ENCODE measurements at regions not wholly inside any gene's neighbourhood (a gene's known extent, or its start where the extent isn't known, plus 50 kb on each side); places are given as distances from the start of the nearest gene placed in this dataset.

DNA sequence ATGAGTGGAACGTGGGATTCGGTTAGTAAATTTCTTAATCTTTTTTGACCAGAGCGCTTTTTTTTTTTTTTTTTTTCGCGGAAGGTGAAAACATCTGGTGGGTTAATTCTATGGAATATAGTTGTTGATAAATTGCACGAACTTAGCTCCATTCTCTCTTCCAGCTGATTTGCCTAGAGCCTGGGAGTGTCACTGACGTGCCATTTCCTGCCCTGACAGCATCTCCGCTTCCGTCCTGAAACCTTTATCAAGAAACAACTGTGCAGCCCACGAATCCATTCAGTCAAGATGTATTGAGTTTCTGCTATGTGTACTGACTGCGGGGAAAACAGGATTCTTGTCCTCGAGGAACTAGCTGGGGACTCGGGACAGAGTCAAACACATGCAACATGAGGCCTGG, 59.5 kb upstream of the TGM3 start:
- no peak for DNase-seq (ENCODE audit: low read depth in 3 of 3)

GRCh38 chr20:2237059-2237458, 58.7 kb upstream of the TGM3 start:
- DNase-seq (ENCODE audit: low read depth in 3 of 3) = no peak

DNA sequence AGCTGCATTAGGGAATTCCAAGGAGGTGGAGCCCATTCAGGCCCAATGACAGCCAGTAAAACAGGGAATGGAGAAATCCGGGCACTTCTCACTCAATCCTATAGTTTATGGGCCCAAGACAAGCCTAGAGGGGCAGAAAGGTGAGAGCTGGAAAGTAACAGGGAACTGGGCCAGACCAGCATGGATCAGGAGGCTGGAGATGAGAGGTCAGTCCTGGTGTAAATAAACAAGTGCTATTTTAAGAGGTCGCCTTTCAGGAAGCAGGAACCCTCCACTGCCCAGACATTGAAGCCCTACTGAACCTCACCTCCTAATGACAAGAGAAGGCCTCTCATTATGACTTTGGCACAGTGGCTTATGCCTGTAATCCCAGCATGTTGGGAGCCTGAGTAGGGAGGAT, 57.2 kb upstream of the TGM3 start:
- no peak for DNase-seq (ENCODE audit: low read depth in 3 of 3)

GRCh38 chr20:2240835-2241234, 55.0 kb upstream of the TGM3 start:
- DNase-seq (ENCODE audit: low read depth in 3 of 3) = no peak

GRCh38 chr20:2242678-2243077, 53.1 kb upstream of the TGM3 start:
- DNase-seq (ENCODE audit: low read depth in 3 of 3) = no peak

DNA sequence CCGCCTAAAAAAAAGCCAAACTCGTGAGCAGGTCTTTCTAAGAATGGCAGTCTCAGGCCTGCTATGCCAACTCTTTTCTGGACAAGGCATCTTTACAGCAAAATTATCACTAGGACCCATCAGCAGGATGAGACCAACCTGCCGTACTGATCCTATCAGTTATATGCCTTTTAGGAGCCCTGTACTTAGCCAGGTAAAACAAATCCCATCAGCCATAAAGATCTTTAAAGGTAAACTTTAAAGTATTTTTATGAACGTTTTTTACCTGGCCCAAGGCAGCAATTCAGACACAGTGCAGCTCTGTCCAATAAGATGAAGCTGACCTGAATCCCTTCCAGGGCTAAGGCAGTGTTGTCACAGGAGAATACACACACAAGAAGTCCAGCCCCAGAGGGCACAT, 51.3 kb upstream of the TGM3 start:
- no peak for DNase-seq (ENCODE audit: low read depth in 3 of 3)

DNA sequence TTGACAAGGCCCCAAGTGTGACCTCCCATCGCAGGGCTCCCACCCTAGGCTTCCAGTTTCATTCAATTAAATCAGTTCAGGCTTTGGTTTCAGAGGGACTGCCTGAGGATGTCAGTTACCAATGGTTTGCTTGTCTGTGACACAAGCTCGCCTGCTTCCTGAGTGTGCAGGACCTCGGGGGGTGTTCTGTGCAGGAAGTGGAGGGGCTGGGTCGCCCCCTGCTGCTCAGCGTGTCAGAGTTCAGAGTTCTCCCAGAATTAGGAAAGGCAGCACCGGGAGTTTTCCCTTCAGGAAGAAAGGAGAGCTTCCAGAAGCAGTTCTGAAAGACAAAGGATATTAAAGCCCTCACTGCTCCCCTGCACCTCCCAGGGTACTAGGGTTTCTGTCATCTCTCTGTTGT, 50.8 kb upstream of the TGM3 start:
- DNase-seq (ENCODE audit: low read depth in 3 of 3) = no peak

DNA sequence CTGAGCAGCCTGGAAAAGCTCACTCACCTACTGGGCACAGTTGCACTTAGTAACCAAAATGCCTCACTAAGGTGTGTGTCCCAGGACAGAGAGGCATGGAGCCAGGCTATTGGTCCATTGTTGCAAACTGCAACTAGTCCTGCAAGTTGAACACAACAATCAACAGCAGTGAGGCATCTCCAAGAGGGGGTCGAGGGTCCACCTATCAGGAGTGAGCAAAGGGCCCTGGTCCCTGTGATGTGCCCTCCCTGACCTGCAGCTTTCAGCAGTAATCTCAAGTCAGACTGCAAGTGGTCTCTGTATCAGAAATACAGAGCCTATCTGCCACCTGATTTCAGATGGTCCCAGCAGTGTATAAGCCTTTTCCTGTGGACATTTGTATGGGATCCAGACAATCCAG, 50.2 kb upstream of the TGM3 start:
- no peak for DNase-seq (ENCODE audit: low read depth in 3 of 3)
